Spinal cord (tissue), 9 donors: ENCODE measurements at regions not wholly inside any gene's neighbourhood (a gene's known extent, or its start where the extent isn't known, plus 50 kb on each side); places are given as distances from the start of the nearest gene placed in this dataset.
A peak's percentile ranks its signal among the peaks of the same experiment; 100 is the strongest.
"Not testable (repeated sequence)": the region's sequence is repeated elsewhere in the genome, so short reads cannot be mapped to it uniquely, and the experiment has no call there.

Experiments used
- DNase-seq, 6 donors: peaks; one replicate each; pipeline versions ENCODE4 v3.0.0 to v3.0.0-alpha.2; 2013 to 2015; ENCODE audit warnings: low spot score in 6 of 6, low read depth in 4 of 6
- H3K27ac ChIP-seq: one replicate; pipeline ENCODE4 v1.5.1; 2013; ENCODE audit warnings: low read depth, low read length, control low read depth
- H3K27me3 ChIP-seq: one replicate; pipeline ENCODE4 v1.6.1; 2013; ENCODE audit warnings: low read length; ENCODE audit not compliant: control insufficient read depth, insufficient read depth
- H3K36me3 ChIP-seq: one replicate; pipeline ENCODE4 v1.6.1; 2013; ENCODE audit warnings: low read length; ENCODE audit not compliant: control insufficient read depth, insufficient read depth
- H3K4me1 ChIP-seq: one replicate; pipeline ENCODE4 v1.6.1; 2013; ENCODE audit warnings: low read length; ENCODE audit not compliant: control insufficient read depth, insufficient read depth
- H3K4me3 ChIP-seq: one replicate; pipeline ENCODE4 v1.5.1; 2013; ENCODE audit warnings: low read depth, low read length, control low read depth
- H3K9me3 ChIP-seq: one replicate; pipeline ENCODE4 v1.6.1; 2013; ENCODE audit warnings: low read length; ENCODE audit not compliant: control insufficient read depth, insufficient read depth
- WGBS: methylation state at CpG from one replicate; pipeline ENCODE4 v1.1.5; 2013; ENCODE audit warnings: missing lambda C conversion rate; ENCODE audit not compliant: insufficient coverage; 5-methylcytosine and 5-hydroxymethylcytosine counted together
- donor health status: healthy.

DNA sequence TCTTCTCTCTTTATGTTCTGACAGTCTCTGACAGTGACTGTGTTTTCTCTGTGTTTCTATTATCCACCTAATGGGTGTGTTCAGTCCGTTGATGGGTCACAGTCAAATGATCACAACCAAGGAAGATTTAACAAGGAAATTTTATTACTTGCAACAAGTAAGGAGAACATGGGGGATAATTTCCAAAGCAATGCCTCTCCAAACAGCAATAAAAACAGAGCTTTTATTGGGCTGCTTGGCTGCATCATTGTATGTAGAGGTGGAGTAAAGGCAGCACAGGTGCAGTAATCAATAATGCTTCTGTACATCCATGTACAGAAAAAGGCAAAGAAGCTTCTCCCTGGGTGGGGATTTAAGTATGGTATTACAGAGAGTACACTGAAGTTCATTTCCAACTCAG is 1525.6 kb downstream of the REEP3 start:
- H3K9me3 ChIP-seq, result no peaks in the 10 kb centered on the region
- no peak overlapping the region for H3K4me3 ChIP-seq
- DNase-seq, result peak in 1 of 6 donors; percentile 53
- no peaks in the 10 kb centered on the region for H3K27me3 ChIP-seq
- no CpG with 5 or more reads among the region's 1 CpG for WGBS
- no peaks in the 10 kb centered on the region for H3K36me3 ChIP-seq
- no peak overlapping the region for H3K27ac ChIP-seq
- no peaks in the 10 kb centered on the region for H3K4me1 ChIP-seq

DNA sequence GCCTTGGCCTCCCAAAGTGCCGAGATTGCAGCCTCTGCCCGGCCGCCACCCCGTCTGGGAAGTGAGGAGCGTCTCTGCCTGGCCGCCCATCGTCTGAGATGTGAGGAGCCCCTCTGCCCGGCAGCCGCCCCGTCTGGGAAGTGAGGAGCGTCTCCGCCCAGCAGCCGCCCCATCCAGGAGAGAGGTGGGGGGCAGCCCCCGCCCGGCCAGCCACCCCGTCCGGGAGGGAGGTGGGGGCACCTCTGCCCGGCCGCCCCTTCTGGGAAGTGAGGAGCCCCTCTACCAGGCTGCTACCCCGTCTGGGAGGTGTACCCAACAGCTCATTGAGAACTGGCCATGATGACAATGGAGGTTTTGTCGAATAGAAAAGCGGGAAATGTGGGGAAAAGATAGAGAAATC is 1530.9 kb downstream of the REEP3 start:
- H3K9me3 ChIP-seq, H3K4me1 ChIP-seq, H3K27ac ChIP-seq, H3K4me3 ChIP-seq, H3K36me3 ChIP-seq, H3K27me3 ChIP-seq, DNase-seq: not testable (repeated sequence)
- WGBS, result 97% methylated on average over 16 of the region's 22 CpGs

DNA sequence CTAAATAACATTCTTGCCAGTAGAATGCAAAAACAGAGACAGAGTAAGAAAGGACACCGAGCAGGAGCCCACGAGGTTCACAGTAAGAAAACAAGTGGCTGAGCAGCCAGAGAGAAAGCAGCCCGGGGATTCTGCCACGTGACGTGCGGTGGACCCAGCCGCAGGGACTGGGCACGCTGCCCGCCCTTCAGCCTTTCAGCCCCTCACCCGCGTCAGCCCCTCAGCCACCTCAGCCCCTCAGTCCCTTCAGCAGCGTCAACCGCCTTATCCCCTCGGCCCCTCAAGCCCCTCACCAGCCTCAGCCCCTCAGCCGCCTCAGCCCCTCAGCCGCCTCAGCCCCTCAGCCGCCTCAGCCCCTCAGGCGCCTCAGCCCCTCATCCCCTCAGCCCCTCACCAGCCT is 1532.2 kb downstream of the REEP3 start:
- not testable (repeated sequence) for H3K4me3 ChIP-seq
- WGBS, result 97% methylated on average over 14 of the region's 18 CpGs

DNA sequence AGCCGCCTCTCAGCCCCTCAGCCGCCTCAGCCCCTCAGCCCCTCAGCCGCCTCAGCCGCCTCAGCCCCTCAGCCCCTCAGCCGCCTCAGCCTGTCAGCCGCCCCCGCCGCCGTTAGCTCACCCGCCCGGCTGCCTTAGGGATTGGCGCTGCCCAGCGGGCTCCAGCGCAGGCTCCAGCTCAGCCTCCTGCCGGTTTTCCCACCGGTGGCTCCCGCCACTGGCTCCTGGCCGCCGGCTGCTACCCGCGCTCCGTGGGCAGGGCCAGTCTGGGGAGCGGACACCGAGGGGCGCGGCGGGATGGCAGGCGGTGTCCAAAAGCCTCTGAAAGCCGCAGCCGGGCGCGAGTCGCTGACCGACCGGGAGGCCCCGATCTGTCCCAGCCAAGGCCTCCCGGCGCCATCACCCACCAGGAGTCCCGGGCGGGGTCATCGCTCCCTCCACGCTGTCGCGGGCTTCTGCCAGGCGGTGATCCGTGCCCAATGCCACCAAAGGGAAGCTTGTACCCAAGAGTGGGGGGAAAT is 1532.7 kb downstream of the REEP3 start:
- not testable (repeated sequence) for H3K4me1 ChIP-seq, H3K27ac ChIP-seq, H3K4me3 ChIP-seq, H3K9me3 ChIP-seq, H3K27me3 ChIP-seq, DNase-seq, H3K36me3 ChIP-seq
- 81% methylated on average over 42 of the region's 46 CpGs for WGBS

More for the DNA sequence above, 1532.2 kb downstream of the REEP3 start:
- not testable (repeated sequence) for H3K27ac ChIP-seq, H3K36me3 ChIP-seq, H3K27me3 ChIP-seq, H3K4me1 ChIP-seq, H3K9me3 ChIP-seq, DNase-seq

DNA sequence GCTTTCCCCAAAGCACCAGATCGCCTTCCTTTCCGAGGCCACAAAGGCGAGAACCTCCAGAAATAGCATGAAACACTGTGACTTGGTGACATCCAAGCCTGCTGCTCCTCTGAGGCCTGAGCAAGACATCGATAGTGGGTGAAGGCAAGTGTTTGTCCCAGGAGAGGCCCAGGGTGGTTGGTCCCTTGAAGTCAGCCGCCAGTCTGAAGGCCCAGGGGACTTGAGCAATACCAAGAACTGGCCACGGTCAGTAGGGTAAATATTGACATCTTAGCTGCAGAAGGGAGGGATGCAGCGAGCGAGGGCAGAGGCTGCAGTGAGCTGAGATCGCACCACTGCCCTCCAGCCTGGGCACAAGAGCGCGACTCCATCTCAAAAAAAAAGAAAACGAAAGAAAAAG is 1533.5 kb downstream of the REEP3 start:
- H3K9me3 ChIP-seq, DNase-seq, H3K36me3 ChIP-seq, H3K27me3 ChIP-seq, H3K27ac ChIP-seq, H3K4me3 ChIP-seq, H3K4me1 ChIP-seq: not testable (repeated sequence)
- 96% methylated on average over 12 of the region's 12 CpGs for WGBS

DNA sequence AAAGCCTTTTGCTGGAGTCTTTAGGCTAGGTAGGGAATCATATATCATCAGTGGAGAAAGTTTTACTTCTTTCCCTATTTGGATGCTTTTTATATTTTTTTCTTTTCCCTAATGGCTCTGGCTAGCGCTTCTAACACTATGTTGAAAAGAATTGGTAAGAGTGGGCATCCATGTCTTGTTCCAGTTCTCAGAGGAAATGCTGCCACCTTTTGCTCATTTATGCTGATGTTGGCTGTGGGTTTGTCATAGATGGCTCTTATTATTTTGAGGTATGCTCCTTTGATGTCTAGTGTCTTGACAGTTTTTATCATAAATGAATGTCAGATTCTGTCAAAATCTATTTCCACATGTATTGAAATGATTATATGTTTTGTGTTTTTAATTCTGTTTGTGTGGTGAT is 1544.1 kb downstream of the REEP3 start:
- Histone ChIP-seq H3K9me3 (no peaks in the 10 kb centered on the region), H3K36me3 (no peaks in the 10 kb centered on the region), H3K27ac (no peak overlapping the region), H3K4me3 (no peak overlapping the region), H3K27me3 (no peaks in the 10 kb centered on the region), H3K4me1 (no peaks in the 10 kb centered on the region)
- DNase-seq, result no peak
- 100% methylated on average over 1 of the region's 1 CpG for WGBS

DNA sequence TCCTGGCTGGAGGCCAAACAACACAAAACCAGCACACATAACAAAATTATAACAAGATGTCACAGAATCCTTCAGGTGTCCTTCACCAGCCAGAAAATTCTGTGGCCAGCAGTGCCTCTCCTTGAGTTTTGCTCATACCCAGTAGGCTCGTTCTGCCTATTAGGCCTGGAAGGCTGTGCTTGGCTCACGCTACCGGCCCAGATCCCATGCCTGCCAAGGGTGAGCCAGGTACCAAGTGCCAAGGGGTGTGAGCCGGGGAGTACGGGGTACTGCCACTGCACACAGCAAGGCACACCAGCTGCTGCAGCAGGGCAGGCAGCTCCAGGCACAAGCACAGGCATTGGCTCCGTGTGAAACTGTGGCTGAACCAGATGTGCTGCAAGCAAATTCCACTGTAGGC is 1562.0 kb downstream of the REEP3 start:
- Histone ChIP-seq H3K4me3 (no peak overlapping the region), H3K9me3 (peaks cover 10% of the 10 kb centered on the region), H3K27me3 (no peaks in the 10 kb centered on the region), H3K27ac (no peak overlapping the region), H3K36me3 (no peaks in the 10 kb centered on the region), H3K4me1 (no peaks in the 10 kb centered on the region)
- WGBS, result 85% methylated on average over 6 of the region's 6 CpGs
- DNase-seq, result no peak

DNA sequence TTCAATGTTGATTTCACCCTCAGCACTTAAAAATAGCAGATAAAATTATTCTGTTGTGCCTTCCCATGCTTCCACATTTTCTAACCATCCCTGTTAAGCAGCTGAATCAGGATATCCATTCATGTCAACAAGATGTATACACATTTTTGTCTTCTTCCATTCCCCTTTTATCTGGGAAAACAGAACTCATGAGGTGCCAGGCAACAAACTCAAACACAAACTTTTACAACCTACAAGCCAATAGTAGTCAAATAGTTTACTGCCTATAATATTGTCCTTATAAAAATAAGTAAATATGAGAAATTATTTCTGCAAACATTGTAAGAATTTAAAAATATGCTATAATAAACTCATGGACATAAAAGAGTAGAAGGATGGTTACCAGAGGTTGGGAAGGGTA is 1569.8 kb downstream of the REEP3 start:
- H3K36me3 ChIP-seq, result no peaks in the 10 kb centered on the region
- DNase-seq, result no peak
- no peaks in the 10 kb centered on the region for H3K9me3 ChIP-seq
- no peak overlapping the region for H3K27ac ChIP-seq
- no peak overlapping the region for H3K4me3 ChIP-seq
- no peaks in the 10 kb centered on the region for H3K4me1 ChIP-seq
- H3K27me3 ChIP-seq, result no peaks in the 10 kb centered on the region

DNA sequence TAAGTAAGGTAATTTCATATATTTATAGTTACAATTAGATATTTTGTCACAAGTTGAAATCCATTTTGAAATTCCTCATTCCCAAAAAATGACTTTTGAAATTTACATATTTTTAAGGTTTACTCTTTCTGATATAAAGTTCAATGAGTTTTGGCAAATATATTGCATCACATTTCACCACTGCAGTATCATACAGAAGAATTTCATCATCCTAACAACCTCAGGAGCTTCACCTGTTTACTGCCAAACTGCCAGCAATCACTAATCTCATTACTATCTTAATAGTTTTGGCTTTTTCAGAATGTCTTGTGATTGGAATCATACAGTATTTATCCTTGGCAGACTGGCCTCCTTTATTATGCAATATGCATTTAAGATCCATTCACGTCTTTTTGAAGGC is 1578.9 kb downstream of the REEP3 start:
- no peak for DNase-seq
- Histone ChIP-seq H3K27me3 (no peaks in the 10 kb centered on the region), H3K27ac (no peak overlapping the region), H3K36me3 (no peaks in the 10 kb centered on the region), H3K4me1 (no peaks in the 10 kb centered on the region), H3K4me3 (no peak overlapping the region), H3K9me3 (no peaks in the 10 kb centered on the region)
- no CpG with 5 or more reads among the region's 1 CpG for WGBS

DNA sequence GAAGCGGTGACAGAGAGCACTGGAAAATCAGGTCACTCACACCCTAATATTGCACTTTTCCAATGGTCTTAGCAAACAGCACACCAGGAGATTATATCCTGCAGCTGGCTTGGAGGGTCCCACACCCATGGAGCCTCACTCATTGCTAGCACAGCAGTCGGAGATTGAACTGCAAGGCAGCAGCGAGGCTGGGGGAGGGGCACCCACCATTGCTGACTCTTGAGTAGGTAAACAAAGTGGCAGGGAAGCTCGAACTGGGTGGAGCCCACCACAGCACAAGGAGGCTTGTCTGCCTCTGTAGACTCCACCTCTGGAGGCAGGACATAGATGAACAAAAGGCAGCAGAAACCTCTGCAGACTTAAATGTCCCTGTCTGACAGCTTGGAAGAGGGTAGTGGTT is 1579.7 kb downstream of the REEP3 start:
- H3K4me3 ChIP-seq, H3K27ac ChIP-seq, H3K4me1 ChIP-seq, H3K9me3 ChIP-seq, H3K27me3 ChIP-seq, H3K36me3 ChIP-seq, DNase-seq: not testable (repeated sequence)
- 83% methylated on average over 4 of the region's 4 CpGs for WGBS
